ENCODE measurements at regions not wholly inside any gene's neighbourhood (a gene's known extent, or its start where the extent isn't known, plus 50 kb on each side); places are given as distances from the start of the nearest gene placed in this dataset.

DNA sequence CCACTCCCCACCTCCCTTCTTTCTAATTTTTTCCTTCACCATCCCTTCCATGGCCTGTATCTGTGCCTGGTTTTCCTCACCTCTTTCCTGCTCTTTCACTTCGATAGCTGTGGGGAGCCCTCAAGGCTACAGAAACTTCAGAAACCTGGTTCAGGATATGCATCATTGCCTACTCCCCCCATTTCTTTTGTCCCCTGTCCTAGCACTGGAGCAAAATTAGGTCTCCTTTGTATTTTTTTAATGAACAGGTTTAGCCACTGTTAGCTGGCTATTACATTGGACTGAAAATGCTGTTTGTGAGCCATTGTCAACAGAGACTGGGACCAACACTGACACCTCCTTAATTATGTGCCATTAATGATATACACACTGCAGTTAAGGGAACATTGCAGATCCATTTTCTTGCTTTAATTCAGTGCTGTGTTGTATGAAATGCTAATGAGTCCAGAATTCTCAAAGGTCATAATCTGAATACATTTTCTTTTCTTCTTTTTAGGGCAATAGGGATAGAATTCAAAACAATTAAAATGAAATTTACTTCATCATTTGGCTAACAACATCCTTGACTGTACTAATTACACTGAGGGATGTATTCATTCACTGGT, 138.6 kb downstream of the PDCD6IP start:
- Histone ChIP-seq H4K8ac (ENCODE audit: low read depth, low read length) (no peak overlapping the region), H4K12ac (ENCODE audit: low read depth, low read length) (no peak overlapping the region), H2BK12ac (ENCODE audit: low read length) (no peak overlapping the region), H3K36me3 (ENCODE audit: control insufficient read depth in 1 of 2, insufficient read depth in 2 of 2, low read length in 2 of 2) (no peaks in the 10 kb centered on the region), H3K4me2 (ENCODE audit: low read length) (no peak overlapping the region), H3K27ac (ENCODE audit: low read depth, low read length) (no peak overlapping the region), H3K9ac (ENCODE audit: low read length) (no peak overlapping the region), H3K79me1 (ENCODE audit: low read length) (no peaks in the 10 kb centered on the region), H3K14ac (ENCODE audit: low read length) (no peak overlapping the region), H3K18ac (ENCODE audit: low read length) (no peak overlapping the region), H2BK5ac (ENCODE audit: low read depth, low read length, poor library complexity) (no peak overlapping the region), H2AK5ac (ENCODE audit: low read length) (no peak overlapping the region), H3K23ac (ENCODE audit: low read length) (no peak overlapping the region), H3K9me3 (ENCODE audit: insufficient read depth, low read depth, low read length) (peaks cover 1% of the 10 kb centered on the region), H3K4me1 (ENCODE audit: control insufficient read depth in 1 of 2, insufficient read depth in 2 of 2, low read length in 2 of 2) (no peaks in the 10 kb centered on the region), H3K27me3 (ENCODE audit: insufficient read depth, low read length) (no peaks in the 10 kb centered on the region), H3K4ac (ENCODE audit: low read depth, low read length) (no peak overlapping the region), H2AFZ (ENCODE audit: insufficient read depth, low read length, poor library complexity) (no peak overlapping the region), H3K4me3 (ENCODE audit: low read depth, low read length) (no peak overlapping the region), H3K79me2 (ENCODE audit: control insufficient read depth, insufficient read depth, low read length, poor library complexity) (no peaks in the 10 kb centered on the region), H2BK120ac (ENCODE audit: insufficient read depth, low read length, poor library complexity) (no peak overlapping the region), H4K91ac (ENCODE audit: low read depth, low read length) (no peak overlapping the region)
- no CpG with 5 or more reads among the region's 1 CpG for WGBS (ENCODE audit: extremely low coverage, insufficient coverage, insufficient read length)
- no peak for DNase-seq

DNA sequence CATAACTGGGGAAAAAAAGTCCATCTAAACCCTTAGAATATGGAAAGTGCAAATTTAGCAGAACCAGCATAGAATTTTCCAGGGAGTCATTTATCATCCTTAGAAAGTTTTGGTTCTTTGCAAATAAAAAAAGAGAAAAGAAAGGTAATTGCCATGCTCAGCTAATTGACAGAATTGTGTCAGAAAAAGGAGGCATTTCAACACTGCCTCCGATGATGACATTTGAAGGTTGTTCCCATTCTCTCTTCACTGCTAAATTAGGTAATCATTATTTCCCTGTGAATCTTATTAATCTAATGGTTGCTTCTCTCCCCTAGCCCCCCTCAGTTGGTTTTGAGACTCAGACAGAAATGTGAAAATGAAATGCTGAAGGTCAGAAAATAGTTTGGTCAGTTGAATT, 139.2 kb downstream of the PDCD6IP start:
- H3K18ac ChIP-seq (ENCODE audit: low read length), result no peak overlapping the region
- H3K36me3 ChIP-seq (ENCODE audit: control insufficient read depth in 1 of 2, insufficient read depth in 2 of 2, low read length in 2 of 2), result no peaks in the 10 kb centered on the region
- H3K27me3 ChIP-seq (ENCODE audit: insufficient read depth, low read length), result no peaks in the 10 kb centered on the region
- H3K9me3 ChIP-seq (ENCODE audit: insufficient read depth, low read depth, low read length), result peaks cover 1% of the 10 kb centered on the region
- H2BK12ac ChIP-seq (ENCODE audit: low read length), result no peak overlapping the region
- no peak overlapping the region for H3K4ac ChIP-seq (ENCODE audit: low read depth, low read length)
- no peak overlapping the region for H4K91ac ChIP-seq (ENCODE audit: low read depth, low read length)
- no CpG with 5 or more reads among the region's 1 CpG for WGBS (ENCODE audit: extremely low coverage, insufficient coverage, insufficient read length)
- no peak overlapping the region for H4K8ac ChIP-seq (ENCODE audit: low read depth, low read length)
- H3K4me2 ChIP-seq (ENCODE audit: low read length), result no peak overlapping the region
- H2AFZ ChIP-seq (ENCODE audit: insufficient read depth, low read length, poor library complexity), result no peak overlapping the region
- no peak overlapping the region for H3K23ac ChIP-seq (ENCODE audit: low read length)
- H3K9ac ChIP-seq (ENCODE audit: low read length), result no peak overlapping the region
- H3K27ac ChIP-seq (ENCODE audit: low read depth, low read length), result no peak overlapping the region
- no peaks in the 10 kb centered on the region for H3K79me2 ChIP-seq (ENCODE audit: control insufficient read depth, insufficient read depth, low read length, poor library complexity)
- H2BK5ac ChIP-seq (ENCODE audit: low read depth, low read length, poor library complexity), result no peak overlapping the region
- no peak overlapping the region for H2BK120ac ChIP-seq (ENCODE audit: insufficient read depth, low read length, poor library complexity)
- H3K79me1 ChIP-seq (ENCODE audit: low read length), result no peaks in the 10 kb centered on the region
- H3K14ac ChIP-seq (ENCODE audit: low read length), result no peak overlapping the region
- H3K4me1 ChIP-seq (ENCODE audit: control insufficient read depth in 1 of 2, insufficient read depth in 2 of 2, low read length in 2 of 2), result no peaks in the 10 kb centered on the region
- DNase-seq, result no peak
- no peak overlapping the region for H2AK5ac ChIP-seq (ENCODE audit: low read length)
- no peak overlapping the region for H4K12ac ChIP-seq (ENCODE audit: low read depth, low read length)
- H3K4me3 ChIP-seq (ENCODE audit: low read depth, low read length), result no peak overlapping the region

DNA sequence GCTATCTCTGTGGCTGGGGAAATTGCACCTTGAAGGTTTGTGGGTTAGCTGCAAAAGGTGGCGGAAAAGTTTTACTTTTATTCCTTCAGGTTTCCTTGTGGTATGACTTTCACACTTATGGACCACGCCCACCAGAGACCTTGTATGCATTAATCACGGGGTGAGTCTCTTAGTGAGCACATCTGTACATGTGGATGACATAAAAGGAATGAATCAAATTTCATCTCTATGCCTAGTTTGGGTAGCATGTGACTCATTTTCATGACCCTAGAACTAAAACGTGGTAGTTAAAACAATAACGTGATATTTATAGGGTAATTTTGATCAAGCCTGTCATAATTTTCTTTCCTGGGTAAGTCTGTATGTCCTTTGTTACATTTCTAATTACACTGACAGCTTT, 141.7 kb downstream of the PDCD6IP start:
- H2AFZ ChIP-seq (ENCODE audit: insufficient read depth, low read length, poor library complexity), result no peak overlapping the region
- no peak overlapping the region for H3K14ac ChIP-seq (ENCODE audit: low read length)
- no peaks in the 10 kb centered on the region for H3K36me3 ChIP-seq (ENCODE audit: control insufficient read depth in 1 of 2, insufficient read depth in 2 of 2, low read length in 2 of 2)
- no peak for DNase-seq
- no peak overlapping the region for H2BK5ac ChIP-seq (ENCODE audit: low read depth, low read length, poor library complexity)
- no peak overlapping the region for H3K4me2 ChIP-seq (ENCODE audit: low read length)
- no peak overlapping the region for H3K23ac ChIP-seq (ENCODE audit: low read length)
- H2AK5ac ChIP-seq (ENCODE audit: low read length), result no peak overlapping the region
- no peak overlapping the region for H3K4me3 ChIP-seq (ENCODE audit: low read depth, low read length)
- no peak overlapping the region for H4K8ac ChIP-seq (ENCODE audit: low read depth, low read length)
- no CpG with 5 or more reads among the region's 5 CpGs for WGBS (ENCODE audit: extremely low coverage, insufficient coverage, insufficient read length)
- no peak overlapping the region for H3K27ac ChIP-seq (ENCODE audit: low read depth, low read length)
- H3K4me1 ChIP-seq (ENCODE audit: control insufficient read depth in 1 of 2, insufficient read depth in 2 of 2, low read length in 2 of 2), result no peaks in the 10 kb centered on the region
- no peak overlapping the region for H2BK12ac ChIP-seq (ENCODE audit: low read length)
- no peak overlapping the region for H3K18ac ChIP-seq (ENCODE audit: low read length)
- peaks cover 1% of the 10 kb centered on the region for H3K9me3 ChIP-seq (ENCODE audit: insufficient read depth, low read depth, low read length)
- H3K27me3 ChIP-seq (ENCODE audit: insufficient read depth, low read length), result no peaks in the 10 kb centered on the region
- no peak overlapping the region for H4K12ac ChIP-seq (ENCODE audit: low read depth, low read length)
- H3K79me1 ChIP-seq (ENCODE audit: low read length), result no peaks in the 10 kb centered on the region
- no peak overlapping the region for H3K9ac ChIP-seq (ENCODE audit: low read length)
- no peak overlapping the region for H3K4ac ChIP-seq (ENCODE audit: low read depth, low read length)
- no peak overlapping the region for H4K91ac ChIP-seq (ENCODE audit: low read depth, low read length)
- no peak overlapping the region for H2BK120ac ChIP-seq (ENCODE audit: insufficient read depth, low read length, poor library complexity)
- no peaks in the 10 kb centered on the region for H3K79me2 ChIP-seq (ENCODE audit: control insufficient read depth, insufficient read depth, low read length, poor library complexity)

DNA sequence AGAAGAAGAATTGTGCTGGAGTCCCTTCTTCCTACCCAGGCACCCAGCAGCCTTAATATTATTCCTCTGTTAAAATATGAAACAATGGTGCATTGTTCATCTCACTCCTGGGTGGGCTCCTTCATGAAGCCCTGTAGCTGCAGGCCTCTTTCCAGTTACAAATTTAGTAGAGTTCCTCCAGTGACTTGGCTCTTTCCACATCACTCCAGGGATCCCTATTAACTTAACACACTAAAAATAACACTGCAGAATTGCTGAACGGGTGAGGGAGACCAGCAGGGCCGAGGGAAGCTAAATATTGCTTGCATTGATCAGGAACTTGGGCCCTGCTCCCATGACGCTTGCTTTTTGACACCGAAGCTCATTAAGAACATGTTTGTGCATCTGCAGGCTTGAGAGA, 142.3 kb downstream of the PDCD6IP start:
- DNase-seq, result no peak
- no peak overlapping the region for H3K4me2 ChIP-seq (ENCODE audit: low read length)
- no peak overlapping the region for H3K23ac ChIP-seq (ENCODE audit: low read length)
- H2AFZ ChIP-seq (ENCODE audit: insufficient read depth, low read length, poor library complexity), result no peak overlapping the region
- no peak overlapping the region for H3K4ac ChIP-seq (ENCODE audit: low read depth, low read length)
- H3K27ac ChIP-seq (ENCODE audit: low read depth, low read length), result no peak overlapping the region
- H3K18ac ChIP-seq (ENCODE audit: low read length), result no peak overlapping the region
- no peak overlapping the region for H4K12ac ChIP-seq (ENCODE audit: low read depth, low read length)
- H2BK120ac ChIP-seq (ENCODE audit: insufficient read depth, low read length, poor library complexity), result no peak overlapping the region
- H3K4me1 ChIP-seq (ENCODE audit: control insufficient read depth in 1 of 2, insufficient read depth in 2 of 2, low read length in 2 of 2), result no peaks in the 10 kb centered on the region
- H3K14ac ChIP-seq (ENCODE audit: low read length), result no peak overlapping the region
- no CpG with 5 or more reads among the region's 4 CpGs for WGBS (ENCODE audit: extremely low coverage, insufficient coverage, insufficient read length)
- H3K4me3 ChIP-seq (ENCODE audit: low read depth, low read length), result no peak overlapping the region
- H3K9me3 ChIP-seq (ENCODE audit: insufficient read depth, low read depth, low read length), result peaks cover 1% of the 10 kb centered on the region
- H2BK12ac ChIP-seq (ENCODE audit: low read length), result no peak overlapping the region
- H3K36me3 ChIP-seq (ENCODE audit: control insufficient read depth in 1 of 2, insufficient read depth in 2 of 2, low read length in 2 of 2), result no peaks in the 10 kb centered on the region
- H4K8ac ChIP-seq (ENCODE audit: low read depth, low read length), result no peak overlapping the region
- no peaks in the 10 kb centered on the region for H3K79me2 ChIP-seq (ENCODE audit: control insufficient read depth, insufficient read depth, low read length, poor library complexity)
- no peak overlapping the region for H2BK5ac ChIP-seq (ENCODE audit: low read depth, low read length, poor library complexity)
- no peak overlapping the region for H2AK5ac ChIP-seq (ENCODE audit: low read length)
- H4K91ac ChIP-seq (ENCODE audit: low read depth, low read length), result no peak overlapping the region
- no peaks in the 10 kb centered on the region for H3K79me1 ChIP-seq (ENCODE audit: low read length)
- H3K9ac ChIP-seq (ENCODE audit: low read length), result no peak overlapping the region
- no peaks in the 10 kb centered on the region for H3K27me3 ChIP-seq (ENCODE audit: insufficient read depth, low read length)

All from trophoblast cell (in vitro differentiated cells and primary cell).